HepG2 (cell line): ENCODE measurements at regions not wholly inside any gene's neighbourhood (a gene's known extent, or its start where the extent isn't known, plus 50 kb on each side); places are given as distances from the start of the nearest gene placed in this dataset.

Experiments used
- ARID5B ChIP-seq: IDR thresholded peaks from 2 replicates; pipeline ENCODE4 v1.4.0; 2020; ENCODE audit warnings: mild to moderate bottlenecking, missing genetic modification reagents
- EED ChIP-seq: sonication (generic); formaldehyde crosslinking; IDR thresholded peaks from 2 replicates; pipeline ENCODE4 v1.5.0; 2020; ENCODE audit warnings: mild to moderate bottlenecking, missing genetic modification reagents
- GABPB1 ChIP-seq: IDR thresholded peaks from 2 replicates; pipeline ENCODE4 v1.6.1; 2016; ENCODE audit warnings: mild to moderate bottlenecking, missing genetic modification reagents, moderate library complexity, missing compliant biosample characterization
- GATA4 ChIP-seq: sonication (generic); IDR thresholded peaks from 2 replicates; pipeline ENCODE4 v1.6.1; 2016; ENCODE audit warnings: antibody characterized with exemption, low read depth, borderline replicate concordance
- GATAD2A ChIP-seq: IDR thresholded peaks from 2 replicates; pipeline ENCODE4 v1.6.1; 2016
- GRHL1 ChIP-seq: sonication (generic); formaldehyde crosslinking; conservative IDR thresholded peaks from 2 replicates; pipeline ENCODE4 v1.8.0; 2022; ENCODE audit warnings: missing genetic modification reagents
- HIC2 ChIP-seq: sonication (generic); formaldehyde crosslinking; IDR thresholded peaks from 2 replicates; pipeline ENCODE4 v1.9.0; 2022; ENCODE audit warnings: low read depth, missing genetic modification reagents
- HMG20A ChIP-seq: IDR thresholded peaks from 2 replicates; pipeline ENCODE4 v1.6.1; 2016; ENCODE audit warnings: borderline replicate concordance
- JARID2 ChIP-seq: sonication (generic); formaldehyde crosslinking; IDR thresholded peaks from 2 replicates; pipeline ENCODE4 v1.8.1; 2023; ENCODE audit warnings: missing genetic modification reagents, inconsistent platforms; ENCODE audit not compliant: insufficient replicate concordance
- KAT8 ChIP-seq: IDR thresholded peaks from 2 replicates; pipeline ENCODE4 v1.6.1; 2016; ENCODE audit warnings: missing genetic modification reagents, missing compliant biosample characterization
- MAFK ChIP-seq, 2 experiments: IDR thresholded peaks in 1 of 2; conservative IDR thresholded peaks in 1 of 2; 2 replicates each; pipeline ENCODE4 v1.6.1; 2011; ENCODE audit warnings: improper control_type of control experiment in 2 of 2, low read length in 2 of 2
- NR2F6 ChIP-seq, 2 experiments: IDR thresholded peaks; 2 replicates each; pipeline ENCODE4 v1.6.1; 2016; ENCODE audit warnings: antibody characterized with exemption in 1 of 2, mild to moderate bottlenecking in 1 of 2
- RBAK ChIP-seq: sonication (generic); formaldehyde crosslinking; IDR thresholded peaks from 2 replicates; pipeline ENCODE4 v1.5.1; 2020; ENCODE audit warnings: mild to moderate bottlenecking, missing genetic modification reagents
- STAG1 ChIP-seq: sonication (generic); formaldehyde crosslinking; IDR thresholded peaks from 2 replicates; pipeline ENCODE4 v1.4.0; 2020; ENCODE audit warnings: missing genetic modification reagents
- ZBTB39 ChIP-seq: sonication (generic); formaldehyde crosslinking; IDR thresholded peaks from 2 replicates; pipeline ENCODE4 v1.5.0; 2020; ENCODE audit warnings: missing genetic modification reagents
- ZNF10 ChIP-seq: sonication (generic); formaldehyde crosslinking; IDR thresholded peaks from 2 replicates; pipeline ENCODE4 v1.4.0; 2020; ENCODE audit warnings: mild to moderate bottlenecking, low read depth, missing genetic modification reagents, borderline replicate concordance
- ZNF580 ChIP-seq: IDR thresholded peaks from 2 replicates; pipeline ENCODE4 v1.6.1; 2016; ENCODE audit warnings: low read depth, borderline replicate concordance
- ZNF747 ChIP-seq: sonication (generic); formaldehyde crosslinking; IDR thresholded peaks from 2 replicates; pipeline ENCODE4 v1.8.1; 2023; ENCODE audit warnings: missing genetic modification reagents, mild to moderate bottlenecking, borderline replicate concordance
- ZNF782 ChIP-seq: sonication (generic); formaldehyde crosslinking; IDR thresholded peaks from 2 replicates; pipeline ENCODE4 v1.4.0; 2020; ENCODE audit warnings: missing genetic modification reagents, mild to moderate bottlenecking, borderline replicate concordance
- ZNF788 ChIP-seq: sonication (generic); formaldehyde crosslinking; IDR thresholded peaks from 2 replicates; pipeline ENCODE4 v1.5.0; 2020; ENCODE audit warnings: mild to moderate bottlenecking, missing genetic modification reagents, borderline replicate concordance
- ZNF839 ChIP-seq: sonication (generic); formaldehyde crosslinking; IDR thresholded peaks from 2 replicates; pipeline ENCODE4 v1.4.0; 2020; ENCODE audit warnings: missing genetic modification reagents, mild to moderate bottlenecking, borderline replicate concordance

GRCh38 chr13:24085662-24086061 lies 74.9 kb upstream of the SPATA13 start (continued):
- TF ChIP-seq ARID5B (CRISPR knock-in tag) (peak; percentile 42; the same call in 1 of the 2 replicates), EED (CRISPR knock-in tag) (no peak), NR2F6 (IDR thresholded peaks at IDR 0.05) (no peak), NR2F6 (CRISPR knock-in tag; IDR thresholded peaks at IDR 0.05) (0 out of 2 replicates have a peak, but pooled peaks have one; percentile 9), JARID2 (CRISPR knock-in tag) (no peak), ZBTB39 (CRISPR knock-in tag) (no peak), ZNF747 (CRISPR knock-in tag) (no peak), ZNF782 (no peak), HMG20A (CRISPR knock-in tag) (peak; percentile 21; the same call in 1 of the 2 replicates), STAG1 (no peak), ZNF788 (CRISPR knock-in tag) (no peak), GABPB1 (CRISPR knock-in tag) (0 out of 2 replicates have a peak, but pooled peaks have one; percentile 18), KAT8 (CRISPR knock-in tag) (0 out of 2 replicates have a peak, but pooled peaks have one; percentile 13), RBAK (CRISPR knock-in tag) (no peak), GATAD2A (CRISPR knock-in tag) (no peak), MAFK (conservative IDR thresholded peaks at IDR 0.05 in 1 of 2, IDR thresholded peaks at IDR 0.05 in 1 of 2; ENCODE audit: low read length in 2 of 2) (no peak), ZNF580 (CRISPR knock-in tag) (no peak), GRHL1 (CRISPR knock-in tag) (no peak), GATA4 (no peak), ZNF10 (CRISPR knock-in tag) (no peak), ZNF839 (CRISPR knock-in tag) (no peak), HIC2 (CRISPR knock-in tag) (0 out of 2 replicates have a peak, but pooled peaks have one; percentile 41)
